GM23338 (cell line): ENCODE measurements at regions not wholly inside any gene's neighbourhood (a gene's known extent, or its start where the extent isn't known, plus 50 kb on each side); places are given as distances from the start of the nearest gene placed in this dataset.

ENCODE experiments used
- ATAC-seq: fragments of 200-7000 bp; cut with Tn5 transposase; 3 replicates; pipeline ENCODE4 v1.9.1; 2020
- DNase-seq: peaks from one replicate; pipeline ENCODE4 v3.0.0-alpha.2; 2015; ENCODE audit warnings: low spot score
- H2AFZ ChIP-seq: fragments of 200-600 bp; sonication (generic); 2 replicates; pipeline ENCODE4 v1.8.0; 2016; ENCODE audit warnings: antibody characterized with exemption, mild to moderate bottlenecking, moderate library complexity
- H3F3A ChIP-seq: fragments of 200-600 bp; sonication (generic); replicated peaks from 2 replicates; pipeline ENCODE4 v1.8.0; 2017; ENCODE audit warnings: antibody characterized with exemption, mixed run types, low read depth
- H3K27ac ChIP-seq: fragments of 200-600 bp; sonication (generic); 2 replicates; pipeline ENCODE4 v1.6.1; 2016; ENCODE audit warnings: low read depth
- H3K27me3 ChIP-seq: fragments of 200-600 bp; sonication (generic); 2 replicates; pipeline ENCODE4 v1.8.0; 2016; ENCODE audit warnings: mild to moderate bottlenecking, mixed run types, moderate library complexity; ENCODE audit not compliant: insufficient read depth
- H3K36me3 ChIP-seq: fragments of 200-600 bp; sonication (generic); 2 replicates; pipeline ENCODE4 v1.8.0; 2016; ENCODE audit warnings: mild to moderate bottlenecking; ENCODE audit not compliant: insufficient read depth
- H3K4me1 ChIP-seq: fragments of 200-600 bp; sonication (generic); 2 replicates; pipeline ENCODE4 v1.8.0; 2016; ENCODE audit warnings: mild to moderate bottlenecking, moderate library complexity; ENCODE audit not compliant: insufficient read depth
- H3K4me2 ChIP-seq: fragments of 200-600 bp; sonication (generic); 2 replicates; pipeline ENCODE4 v1.7.1; 2017; ENCODE audit warnings: mixed run types
- H3K4me3 ChIP-seq: fragments of 200-600 bp; sonication (generic); 2 replicates; pipeline ENCODE4 v1.6.1; 2016; ENCODE audit warnings: mixed run types
- H3K79me2 ChIP-seq: fragments of 200-600 bp; sonication (generic); replicated peaks from 2 replicates; pipeline ENCODE4 v1.8.0; 2017; ENCODE audit warnings: mild to moderate bottlenecking; ENCODE audit not compliant: insufficient read depth
- H3K9me2 ChIP-seq: fragments of 200-600 bp; sonication (generic); 2 replicates; pipeline ENCODE4 v1.8.0; 2017; ENCODE audit not compliant: insufficient read depth
- H4K20me1 ChIP-seq: fragments of 200-600 bp; sonication (generic); replicated peaks from 2 replicates; pipeline ENCODE4 v1.8.0; 2017; ENCODE audit warnings: mild to moderate bottlenecking; ENCODE audit not compliant: insufficient read depth
- H3K27ac Mint-ChIP-seq: 2 replicates; pipeline ENCODE4 v1.8.0; 2020; ENCODE audit warnings: inconsistent platforms, mild to moderate bottlenecking, moderate library complexity, mixed read lengths
- H3K27me3 Mint-ChIP-seq: 3 replicates; pipeline ENCODE4 v1.8.0; 2022; ENCODE audit warnings: low read depth, mild to moderate bottlenecking, moderate library complexity, mixed read lengths, inconsistent platforms; ENCODE audit not compliant: insufficient read depth, poor library complexity
- H3K36me3 Mint-ChIP-seq: 3 replicates; pipeline ENCODE4 v1.8.0; 2021; ENCODE audit warnings: low read depth, mild to moderate bottlenecking, inconsistent platforms, moderate library complexity, mixed read lengths
- H3K4me1 Mint-ChIP-seq: 3 replicates; pipeline ENCODE4 v1.8.0; 2020; ENCODE audit warnings: mild to moderate bottlenecking, inconsistent platforms, mixed read lengths
- H3K4me3 Mint-ChIP-seq: 3 replicates; pipeline ENCODE4 v1.8.0; 2021; ENCODE audit warnings: moderate library complexity, mild to moderate bottlenecking, inconsistent platforms, mixed read lengths
- H3K9me3 Mint-ChIP-seq: 3 replicates; pipeline ENCODE4 v1.8.0; 2020; ENCODE audit warnings: moderate library complexity, mild to moderate bottlenecking, inconsistent platforms, mixed read lengths
- ETS1 ChIP-seq: IDR thresholded peaks from 2 replicates; pipeline ENCODE4 v1.6.1; 2016; ENCODE audit warnings: antibody characterized with exemption
- EZH2 ChIP-seq: fragments of 200-600 bp; sonication (generic); IDR thresholded peaks from one replicate; pipeline ENCODE4 v1.8.0; 2017; ENCODE audit warnings: antibody characterized with exemption, mild to moderate bottlenecking, low read depth; ENCODE audit not compliant: unreplicated experiment
- JUNB ChIP-seq: IDR thresholded peaks from one replicate; pipeline ENCODE4 v1.6.1; 2016; ENCODE audit warnings: antibody characterized with exemption; ENCODE audit not compliant: unreplicated experiment
- NANOG ChIP-seq: IDR thresholded peaks from 2 replicates; pipeline ENCODE4 v1.6.1; 2016; ENCODE audit warnings: antibody characterized with exemption, borderline replicate concordance
- POLR2AphosphoS5 ChIP-seq: IDR thresholded peaks from 2 replicates; pipeline ENCODE4 v1.6.1; 2016; ENCODE audit warnings: antibody characterized with exemption, low read depth
- REST ChIP-seq: IDR thresholded peaks from one replicate; pipeline ENCODE4 v1.6.1; 2018; ENCODE audit warnings: antibody characterized with exemption; ENCODE audit not compliant: unreplicated experiment
- STAT1 ChIP-seq: IDR thresholded peaks from one replicate; pipeline ENCODE4 v1.6.1; 2016; ENCODE audit warnings: antibody characterized with exemption; ENCODE audit not compliant: unreplicated experiment
- ZNF331 ChIP-seq: fragments of 250-450 bp; sonication (Bioruptor Pico); IDR thresholded peaks from 2 replicates; pipeline ENCODE4 v1.5.0; 2020; ENCODE audit warnings: low read depth, mild to moderate bottlenecking, moderate library complexity
- TF ChIP-seq, protein P1 (sequence below): fragments of 250-450 bp; sonication (Bioruptor Pico); IDR thresholded peaks from 2 replicates; pipeline ENCODE4 v1.5.0; 2020; ENCODE audit warnings: mild to moderate bottlenecking, moderate library complexity

GRCh38 chr1:193680247-193680923, 494.0 kb upstream of the B3GALT2 start:
- Mint-ChIP-seq H3K27ac (0 out of 2 replicates have a peak overlapping the region, but pooled peaks have one; percentile 0), H3K4me1 (peaks cover 17% of the 10 kb centered on the region), H3K27me3 (no peaks in the 10 kb centered on the region), H3K36me3 (no peaks in the 10 kb centered on the region), H3K4me3 (no peak overlapping the region), H3K9me3 (no peaks in the 10 kb centered on the region)
- Histone ChIP-seq H4K20me1 (no peaks in the 10 kb centered on the region), H3K27me3 (no peaks in the 10 kb centered on the region), H2AFZ (no peak overlapping the region), H3K4me2 (no peak overlapping the region), H3F3A (no peaks in the 10 kb centered on the region), H3K4me1 (peaks cover 18% of the 10 kb centered on the region), H3K9me2 (no peaks in the 10 kb centered on the region), H3K79me2 (no peaks in the 10 kb centered on the region), H3K27ac (no peak overlapping the region), H3K4me3 (no peak overlapping the region), H3K36me3 (no peaks in the 10 kb centered on the region)
- no peak for TF ChIP-seq NANOG
- TF ChIP-seq, protein P1, sequence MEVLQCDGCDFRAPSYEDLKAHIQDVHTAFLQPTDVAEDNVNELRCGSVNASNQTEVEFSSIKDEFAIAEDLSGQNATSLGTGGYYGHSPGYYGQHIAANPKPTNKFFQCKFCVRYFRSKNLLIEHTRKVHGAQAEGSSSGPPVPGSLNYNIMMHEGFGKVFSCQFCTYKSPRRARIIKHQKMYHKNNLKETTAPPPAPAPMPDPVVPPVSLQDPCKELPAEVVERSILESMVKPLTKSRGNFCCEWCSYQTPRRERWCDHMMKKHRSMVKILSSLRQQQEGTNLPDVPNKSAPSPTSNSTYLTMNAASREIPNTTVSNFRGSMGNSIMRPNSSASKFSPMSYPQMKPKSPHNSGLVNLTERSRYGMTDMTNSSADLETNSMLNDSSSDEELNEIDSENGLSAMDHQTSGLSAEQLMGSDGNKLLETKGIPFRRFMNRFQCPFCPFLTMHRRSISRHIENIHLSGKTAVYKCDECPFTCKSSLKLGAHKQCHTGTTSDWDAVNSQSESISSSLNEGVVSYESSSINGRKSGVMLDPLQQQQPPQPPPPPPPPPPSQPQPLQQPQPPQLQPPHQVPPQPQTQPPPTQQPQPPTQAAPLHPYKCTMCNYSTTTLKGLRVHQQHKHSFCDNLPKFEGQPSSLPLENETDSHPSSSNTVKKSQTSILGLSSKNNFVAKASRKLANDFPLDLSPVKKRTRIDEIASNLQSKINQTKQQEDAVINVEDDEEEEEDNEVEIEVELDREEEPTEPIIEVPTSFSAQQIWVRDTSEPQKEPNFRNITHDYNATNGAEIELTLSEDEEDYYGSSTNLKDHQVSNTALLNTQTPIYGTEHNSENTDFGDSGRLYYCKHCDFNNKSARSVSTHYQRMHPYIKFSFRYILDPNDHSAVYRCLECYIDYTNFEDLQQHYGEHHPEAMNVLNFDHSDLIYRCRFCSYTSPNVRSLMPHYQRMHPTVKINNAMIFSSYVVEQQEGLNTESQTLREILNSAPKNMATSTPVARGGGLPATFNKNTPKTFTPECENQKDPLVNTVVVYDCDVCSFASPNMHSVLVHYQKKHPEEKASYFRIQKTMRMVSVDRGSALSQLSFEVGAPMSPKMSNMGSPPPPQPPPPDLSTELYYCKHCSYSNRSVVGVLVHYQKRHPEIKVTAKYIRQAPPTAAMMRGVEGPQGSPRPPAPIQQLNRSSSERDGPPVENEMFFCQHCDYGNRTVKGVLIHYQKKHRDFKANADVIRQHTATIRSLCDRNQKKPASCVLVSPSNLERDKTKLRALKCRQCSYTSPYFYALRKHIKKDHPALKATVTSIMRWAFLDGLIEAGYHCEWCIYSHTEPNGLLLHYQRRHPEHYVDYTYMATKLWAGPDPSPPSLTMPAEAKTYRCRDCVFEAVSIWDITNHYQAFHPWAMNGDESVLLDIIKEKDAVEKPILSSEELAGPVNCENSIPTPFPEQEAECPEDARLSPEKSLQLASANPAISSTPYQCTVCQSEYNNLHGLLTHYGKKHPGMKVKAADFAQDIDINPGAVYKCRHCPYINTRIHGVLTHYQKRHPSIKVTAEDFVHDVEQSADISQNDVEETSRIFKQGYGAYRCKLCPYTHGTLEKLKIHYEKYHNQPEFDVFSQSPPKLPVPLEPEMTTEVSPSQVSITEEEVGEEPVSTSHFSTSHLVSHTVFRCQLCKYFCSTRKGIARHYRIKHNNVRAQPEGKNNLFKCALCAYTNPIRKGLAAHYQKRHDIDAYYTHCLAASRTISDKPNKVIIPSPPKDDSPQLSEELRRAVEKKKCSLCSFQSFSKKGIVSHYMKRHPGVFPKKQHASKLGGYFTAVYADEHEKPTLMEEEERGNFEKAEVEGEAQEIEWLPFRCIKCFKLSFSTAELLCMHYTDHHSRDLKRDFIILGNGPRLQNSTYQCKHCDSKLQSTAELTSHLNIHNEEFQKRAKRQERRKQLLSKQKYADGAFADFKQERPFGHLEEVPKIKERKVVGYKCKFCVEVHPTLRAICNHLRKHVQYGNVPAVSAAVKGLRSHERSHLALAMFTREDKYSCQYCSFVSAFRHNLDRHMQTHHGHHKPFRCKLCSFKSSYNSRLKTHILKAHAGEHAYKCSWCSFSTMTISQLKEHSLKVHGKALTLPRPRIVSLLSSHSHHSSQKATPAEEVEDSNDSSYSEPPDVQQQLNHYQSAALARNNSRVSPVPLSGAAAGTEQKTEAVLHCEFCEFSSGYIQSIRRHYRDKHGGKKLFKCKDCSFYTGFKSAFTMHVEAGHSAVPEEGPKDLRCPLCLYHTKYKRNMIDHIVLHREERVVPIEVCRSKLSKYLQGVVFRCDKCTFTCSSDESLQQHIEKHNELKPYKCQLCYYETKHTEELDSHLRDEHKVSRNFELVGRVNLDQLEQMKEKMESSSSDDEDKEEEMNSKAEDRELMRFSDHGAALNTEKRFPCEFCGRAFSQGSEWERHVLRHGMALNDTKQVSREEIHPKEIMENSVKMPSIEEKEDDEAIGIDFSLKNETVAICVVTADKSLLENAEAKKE (CRISPR knock-in tag): peak; percentile 66; the same call in 1 of the 2 replicates
- DNase-seq: peak; percentile 7
- ATAC-seq: peak; percentile 44

GRCh38 chr1:193677874-193678273, 491.5 kb upstream of the B3GALT2 start:
- DNase-seq (no peak), ATAC-seq (no peak)
- Mint-ChIP-seq H3K27ac (no peak overlapping the region), H3K4me3 (no peak overlapping the region), H3K36me3 (no peaks in the 10 kb centered on the region), H3K27me3 (no peaks in the 10 kb centered on the region), H3K9me3 (no peaks in the 10 kb centered on the region), H3K4me1 (peaks cover 17% of the 10 kb centered on the region)
- Histone ChIP-seq H3K36me3 (no peaks in the 10 kb centered on the region), H3K27ac (no peak overlapping the region), H3K9me2 (no peaks in the 10 kb centered on the region), H4K20me1 (no peaks in the 10 kb centered on the region), H3K4me2 (no peak overlapping the region), H3K79me2 (no peaks in the 10 kb centered on the region), H3F3A (no peaks in the 10 kb centered on the region), H3K4me3 (no peak overlapping the region), H3K27me3 (no peaks in the 10 kb centered on the region), H2AFZ (no peak overlapping the region), H3K4me1 (peaks cover 18% of the 10 kb centered on the region)
- no peak for TF ChIP-seq ETS1
- no peak for TF ChIP-seq POLR2AphosphoS5
- no peak for TF ChIP-seq JUNB
- TF ChIP-seq NANOG: no peak
- no peak for TF ChIP-seq ZNF331
- no peak for TF ChIP-seq STAT1
- TF ChIP-seq REST: no peak
- no peak for TF ChIP-seq EZH2
